K562 (cell line): ENCODE measurements at regions not wholly inside any gene's neighbourhood (a gene's known extent, or its start where the extent isn't known, plus 50 kb on each side); places are given as distances from the start of the nearest gene placed in this dataset.

ENCODE experiments used
- ATAC-seq: fragments of 200-7000 bp; cut with Tn5 transposase; 3 replicates; pipeline ENCODE4 v1.9.1; 2020; ENCODE audit warnings: moderate library complexity
- BruUV-seq: library from RNA; stranded (reverse); fragments of 400-500 nt; replicated peaks from 2 replicates; lab custom pipeline; 2021; lab: Mats Ljungman, UMichigan
- CTCF ChIA-PET: fragments of 300-600 bp; formaldehyde crosslinking; extraction: SDS; loops from one replicate; lab custom pipeline; 2021; ENCODE audit warnings: low intra/inter-chr PET ratio; lab: Yijun Ruan, JAX
- POLR2A ChIA-PET: fragments of 300-600, 350-650 bp; sonication (Branson Sonifier 250); formaldehyde crosslinking; extraction: SDS; loops from one replicate; lab custom pipeline; 2021; ENCODE audit warnings: antibody characterized with exemption, inconsistent platforms; lab: Yijun Ruan, JAX
- DNase-seq, 4 experiments: peaks; one replicate each; pipeline versions ENCODE4 v3.0.0 to v3.0.0-alpha.2; 2011 to 2018; ENCODE audit warnings: low spot score in 3 of 4, mixed read lengths in 3 of 4; ENCODE audit errors: extremely low read depth in 1 of 4
- FAIRE-seq: peaks from 2 replicates; lab custom pipeline; 2011; peaks lifted over from hg19 to GRCh38; lab: Jason Lieb, UNC
- H2AFZ ChIP-seq: 2 replicates; pipeline ENCODE4 v1.6.0; 2011; ENCODE audit warnings: low read depth, low read length, control low read depth, inconsistent platforms
- H3K27ac ChIP-seq: fragments of 200-600 bp; 3 replicates; pipeline ENCODE4 v1.8.0; 2011; ENCODE audit warnings: low read depth, mild to moderate bottlenecking, control low read depth, inconsistent platforms, low read length, moderate library complexity, mixed read lengths; ENCODE audit errors: extremely low read depth
- H3K27me3 ChIP-seq, 2 experiments: fragments of 300-600 bp in 1 of 2; 2 replicates in 1 of 2; 3 replicates in 1 of 2; pipeline versions ENCODE4 v1.6.0 to v1.8.0; 2011; ENCODE audit warnings: inconsistent platforms in 2 of 2, low read length in 2 of 2, mild to moderate bottlenecking in 1 of 2, mixed read lengths in 1 of 2, moderate library complexity in 1 of 2; ENCODE audit not compliant: control insufficient read depth in 2 of 2, insufficient read depth in 2 of 2
- H3K36me3 ChIP-seq: fragments of 300-600 bp; 3 replicates; pipeline ENCODE4 v1.8.0; 2011; ENCODE audit warnings: mild to moderate bottlenecking, low read length, inconsistent platforms; ENCODE audit not compliant: control insufficient read depth, insufficient read depth
- H3K4me1 ChIP-seq, 2 experiments: fragments of 200-600 bp in 1 of 2; replicated peaks in 1 of 2; 2 replicates in 1 of 2; 3 replicates in 1 of 2; pipeline versions ENCODE4 v1.5.1 to v1.8.0; 2011; ENCODE audit warnings: inconsistent platforms in 2 of 2, low read length in 2 of 2, mild to moderate bottlenecking in 1 of 2, mixed read lengths in 1 of 2, moderate library complexity in 1 of 2; ENCODE audit not compliant: control insufficient read depth in 2 of 2, insufficient read depth in 2 of 2
- H3K4me2 ChIP-seq: 2 replicates; pipeline ENCODE4 v1.6.1; 2011; ENCODE audit warnings: low read length, control low read depth, inconsistent platforms, mixed read lengths; ENCODE audit not compliant: insufficient read depth
- H3K4me3 ChIP-seq: fragments of 200-600 bp; sonication (generic), shearing (Covaris generic); 2 replicates; pipeline ENCODE4 v1.5.1; 2016; ENCODE audit warnings: control low read depth, inconsistent platforms
- H3K79me2 ChIP-seq: fragments of 200-600 bp; 3 replicates; pipeline ENCODE4 v1.8.0; 2011; ENCODE audit warnings: low read length, inconsistent platforms; ENCODE audit not compliant: control insufficient read depth, insufficient read depth
- H3K9ac ChIP-seq, 2 experiments: 2 replicates each; pipeline versions ENCODE4 v1.6.0 to v1.6.1; 2011; ENCODE audit warnings: low read depth in 2 of 2, low read length in 2 of 2, control low read depth in 1 of 2, inconsistent platforms in 1 of 2, mild to moderate bottlenecking in 1 of 2, mixed read lengths in 1 of 2; ENCODE audit not compliant: insufficient read depth in 1 of 2
- H3K9me1 ChIP-seq: one replicate; pipeline ENCODE4 v1.6.0; 2011; ENCODE audit warnings: inconsistent platforms, mild to moderate bottlenecking, low read length, moderate library complexity; ENCODE audit not compliant: control insufficient read depth, insufficient read depth
- H3K9me3 ChIP-seq: replicated peaks from 2 replicates; pipeline ENCODE4 v1.5.1; 2011; ENCODE audit warnings: low read depth, low read length, inconsistent platforms; ENCODE audit not compliant: control insufficient read depth, insufficient read depth
- H4K20me1 ChIP-seq: replicated peaks from 2 replicates; pipeline ENCODE4 v1.6.1; 2011; ENCODE audit warnings: low read length, inconsistent platforms, mixed read lengths; ENCODE audit not compliant: control insufficient read depth, insufficient read depth
- ARID3A ChIP-seq: IDR thresholded peaks from 2 replicates; pipeline ENCODE4 v1.6.1; 2012; ENCODE audit warnings: low read depth, low read length, improper control_type of control experiment, borderline replicate concordance
- EGR1 ChIP-seq: fragments of 450-650 bp; conservative IDR thresholded peaks from 2 replicates; pipeline ENCODE4 v1.6.1; 2017; ENCODE audit warnings: mild to moderate bottlenecking
- KAT8 ChIP-seq: fragments of 450-650 bp; IDR thresholded peaks from 2 replicates; pipeline ENCODE4 v1.6.1; 2016; ENCODE audit warnings: low read depth, mild to moderate bottlenecking
- NKRF ChIP-seq: fragments of 450-650 bp; IDR thresholded peaks from 2 replicates; pipeline ENCODE4 v1.6.1; 2016; ENCODE audit warnings: borderline replicate concordance
- NR4A1 ChIP-seq, 2 experiments: fragments of 250-450 bp in 1 of 2; fragments of 450-650 bp in 1 of 2; sonication (Bioruptor Pico) in 1 of 2; IDR thresholded peaks; 2 replicates each; pipeline versions ENCODE4 v1.4.0 to v1.6.1; 2016 to 2020; ENCODE audit warnings: mild to moderate bottlenecking in 2 of 2, missing compliant biosample characterization in 1 of 2, missing genetic modification characterization in 1 of 2, moderate library complexity in 1 of 2
- RCOR1 ChIP-seq, 2 experiments: IDR thresholded peaks; 2 replicates each; pipeline ENCODE4 v1.6.1; 2012; ENCODE audit warnings: low read depth in 2 of 2, low read length in 2 of 2, borderline replicate concordance in 1 of 2, improper control_type of control experiment in 1 of 2
- ZKSCAN1 ChIP-seq: fragments of 150-350 bp; IDR thresholded peaks from 2 replicates; pipeline ENCODE4 v1.6.1; 2016; ENCODE audit warnings: low read depth, low read length
- ZNF146 ChIP-seq: IDR thresholded peaks from one replicate; pipeline ENCODE4 v1.6.1; 2018; ENCODE audit warnings: missing compliant biosample characterization; ENCODE audit not compliant: unreplicated experiment
- ZNF3 ChIP-seq: fragments of 250-450 bp; sonication (Bioruptor Pico); IDR thresholded peaks from 2 replicates; pipeline ENCODE4 v1.5.0; 2021; ENCODE audit warnings: mild to moderate bottlenecking, moderate library complexity
- ZNF311 ChIP-seq: fragments of 250-450 bp; sonication (Bioruptor Pico); IDR thresholded peaks from 2 replicates; pipeline ENCODE4 v1.4.0; 2020; ENCODE audit warnings: mild to moderate bottlenecking, moderate library complexity
- ZNF507 ChIP-seq: conservative IDR thresholded peaks from 2 replicates; pipeline ENCODE4 v1.6.1; 2017; ENCODE audit warnings: missing genetic modification characterization, missing compliant biosample characterization
- WGBS: fragments of 100-300 bp; shearing (Covaris generic); methylation state at CpG from one replicate; pipeline ENCODE4 v1.1.6; 2016; ENCODE audit warnings: low coverage, mixed read lengths; ENCODE audit not compliant: insufficient coverage; ENCODE audit errors: missing lambda C conversion rate; 5-methylcytosine and 5-hydroxymethylcytosine counted together
- in situ Hi-C: fragments of 300-500 bp; cut with MboI; formaldehyde crosslinking; loops from 4 replicates; pipeline ENCODE4 v1.15.0; 2018; ENCODE audit warnings: inconsistent platforms, mixed read lengths
- intact Hi-C: fragments of 100-400 bp; cut with micrococcal nuclease; formaldehyde crosslinking; loops from 2 replicates; pipeline ENCODE4 v1.14.2; 2022
- TF ChIP-seq, protein P1 (sequence below): fragments of 250-450 bp; sonication (Bioruptor Pico); IDR thresholded peaks from 2 replicates; pipeline ENCODE4 v1.5.0; 2022; ENCODE audit warnings: mild to moderate bottlenecking
- TF ChIP-seq, protein P2 (sequence below): fragments of 250-450 bp; sonication (Bioruptor Pico); IDR thresholded peaks from 2 replicates; pipeline ENCODE4 v1.5.1; 2021; ENCODE audit warnings: mild to moderate bottlenecking

DNA sequence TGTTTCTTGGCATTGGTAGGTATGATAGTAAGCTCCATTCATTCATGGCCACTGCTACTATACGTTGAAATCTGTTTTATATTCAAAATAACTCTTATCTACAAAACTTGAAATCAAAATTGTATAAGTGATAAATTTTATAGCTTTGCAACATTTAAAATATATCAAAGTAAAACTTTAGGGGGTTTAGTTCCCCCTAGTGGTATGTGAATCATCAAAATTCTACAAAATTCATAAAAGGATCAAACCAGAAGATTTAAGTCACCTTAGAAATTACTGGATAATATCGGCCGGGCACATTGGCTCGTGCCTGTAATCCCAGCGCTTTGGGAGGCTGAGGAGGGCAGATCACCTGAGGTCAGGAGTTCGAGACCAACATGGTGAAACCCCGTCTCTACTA is 243.0 kb upstream of the CDH18 start:
- Histone ChIP-seq H3K9me3 (no peaks in the 10 kb centered on the region), H3K4me2 (no peak overlapping the region), H3K9me1 (no peaks in the 10 kb centered on the region), H3K4me1 (no peaks in the 10 kb centered on the region), H2AFZ (no peak overlapping the region), H3K27me3 (no peaks in the 10 kb centered on the region), H3K36me3 (no peaks in the 10 kb centered on the region), H3K79me2 (no peaks in the 10 kb centered on the region), H3K4me3 (no peak overlapping the region), H3K27ac (no peak overlapping the region), H4K20me1 (no peaks in the 10 kb centered on the region), H3K9ac (no peak overlapping the region)
- 0% methylated on average over 7 of the region's 7 CpGs for WGBS
- ATAC-seq = no peak
- intact Hi-C loops (no loop called here), in situ Hi-C loops (no loop called here)
- no peak for DNase-seq
- ChIA-PET CTCF (no interaction called here), POLR2A (no interaction called here)
- BruUV-seq = no TSS peak
- FAIRE-seq = no peak
- TF ChIP-seq NKRF (no peak), ZNF507 (tag) (no peak), ZNF3 (CRISPR knock-in tag) (no peak), KAT8 (no peak), NR4A1 (CRISPR knock-in tag; IDR thresholded peaks at IDR 0.05) (no peak), NR4A1 (tag; IDR thresholded peaks at IDR 0.05) (no peak), EGR1 (no peak), ZKSCAN1 (no peak), ZNF311 (CRISPR knock-in tag) (no peak), RCOR1 (IDR thresholded peaks at IDR 0.05; ENCODE audit: borderline replicate concordance in 1 of 2, low read depth in 2 of 2, low read length in 2 of 2) (no peak), ZNF146 (CRISPR knock-in tag) (no peak), ARID3A (no peak)
- TF ChIP-seq, protein P1, sequence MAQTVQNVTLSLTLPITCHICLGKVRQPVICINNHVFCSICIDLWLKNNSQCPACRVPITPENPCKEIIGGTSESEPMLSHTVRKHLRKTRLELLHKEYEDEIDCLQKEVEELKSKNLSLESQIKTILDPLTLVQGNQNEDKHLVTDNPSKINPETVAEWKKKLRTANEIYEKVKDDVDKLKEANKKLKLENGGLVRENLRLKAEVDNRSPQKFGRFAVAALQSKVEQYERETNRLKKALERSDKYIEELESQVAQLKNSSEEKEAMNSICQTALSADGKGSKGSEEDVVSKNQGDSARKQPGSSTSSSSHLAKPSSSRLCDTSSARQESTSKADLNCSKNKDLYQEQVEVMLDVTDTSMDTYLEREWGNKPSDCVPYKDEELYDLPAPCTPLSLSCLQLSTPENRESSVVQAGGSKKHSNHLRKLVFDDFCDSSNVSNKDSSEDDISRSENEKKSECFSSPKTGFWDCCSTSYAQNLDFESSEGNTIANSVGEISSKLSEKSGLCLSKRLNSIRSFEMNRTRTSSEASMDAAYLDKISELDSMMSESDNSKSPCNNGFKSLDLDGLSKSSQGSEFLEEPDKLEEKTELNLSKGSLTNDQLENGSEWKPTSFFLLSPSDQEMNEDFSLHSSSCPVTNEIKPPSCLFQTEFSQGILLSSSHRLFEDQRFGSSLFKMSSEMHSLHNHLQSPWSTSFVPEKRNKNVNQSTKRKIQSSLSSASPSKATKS (CRISPR knock-in tag) = no peak
- TF ChIP-seq, protein P2, sequence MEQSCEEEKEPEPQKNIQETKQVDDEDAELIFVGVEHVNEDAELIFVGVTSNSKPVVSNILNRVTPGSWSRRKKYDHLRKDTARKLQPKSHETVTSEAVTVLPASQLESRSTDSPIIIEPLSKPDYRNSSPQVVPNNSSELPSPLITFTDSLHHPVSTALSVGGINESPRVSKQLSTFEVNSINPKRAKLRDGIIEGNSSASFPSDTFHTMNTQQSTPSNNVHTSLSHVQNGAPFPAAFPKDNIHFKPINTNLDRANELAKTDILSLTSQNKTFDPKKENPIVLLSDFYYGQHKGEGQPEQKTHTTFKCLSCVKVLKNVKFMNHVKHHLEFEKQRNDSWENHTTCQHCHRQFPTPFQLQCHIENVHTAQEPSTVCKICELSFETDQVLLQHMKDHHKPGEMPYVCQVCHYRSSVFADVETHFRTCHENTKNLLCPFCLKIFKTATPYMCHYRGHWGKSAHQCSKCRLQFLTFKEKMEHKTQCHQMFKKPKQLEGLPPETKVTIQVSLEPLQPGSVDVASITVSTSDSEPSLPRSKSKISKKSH (CRISPR knock-in tag) = no peak
